Left lobe of liver (tissue), 2 donors: ENCODE measurements at regions not wholly inside any gene's neighbourhood (a gene's known extent, or its start where the extent isn't known, plus 50 kb on each side); places are given as distances from the start of the nearest gene placed in this dataset.
A peak's percentile ranks its signal among the peaks of the same experiment; 100 is the strongest.

Experiments
- ATAC-seq: fragments of 200-7000 bp; cut with Tn5 transposase; one replicate; pipeline ENCODE4 v1.9.1; 2020; ENCODE audit warnings: mild to moderate bottlenecking, moderate library complexity
- DNase-seq: peaks from one replicate; pipeline ENCODE4 v3.0.0-alpha.2; 2020; ENCODE audit warnings: low spot score
- donor health status: DM: no; HTN: no; CAD: no; lungs with moderate emphysema.
- donor health status: DM: no; HTN: yes; CAD: no.

- ATAC-seq (no peak), DNase-seq (no peak)
These were observed 84.6 kb upstream of the DPYD start for GRCh38 chr1:98005326-98006010.

- peak; percentile 25 for ATAC-seq
- no peak for DNase-seq
These were observed 82.6 kb upstream of the DPYD start for GRCh38 chr1:98003442-98003841.

GRCh38 chr1:98002288-98002687 is 81.5 kb upstream of the DPYD start:
- ATAC-seq, result no peak

DNA sequence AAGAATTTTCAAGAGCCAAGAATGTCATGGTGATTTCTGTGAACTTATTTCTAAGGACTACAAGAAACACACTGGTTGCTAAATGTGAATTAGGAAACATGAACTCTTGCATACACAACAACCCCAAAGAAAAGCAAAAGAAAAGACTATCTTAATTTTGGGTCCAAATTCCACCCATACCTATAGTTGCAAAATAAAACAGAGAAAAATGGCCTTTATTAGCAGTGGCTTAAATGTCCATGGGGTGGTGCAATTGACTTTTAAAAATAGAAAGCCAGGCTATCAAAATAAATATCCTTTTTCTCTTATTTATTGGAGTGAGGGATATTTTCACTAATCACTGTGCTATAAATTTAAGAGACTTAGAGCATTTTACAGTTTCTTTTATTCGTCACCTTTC is 80.9 kb upstream of the DPYD start:
- ATAC-seq (no peak), DNase-seq (no peak)

More at GRCh38 chr1:98002288-98002687, 81.5 kb upstream of the DPYD start:
- DNase-seq, result no peak

DNA sequence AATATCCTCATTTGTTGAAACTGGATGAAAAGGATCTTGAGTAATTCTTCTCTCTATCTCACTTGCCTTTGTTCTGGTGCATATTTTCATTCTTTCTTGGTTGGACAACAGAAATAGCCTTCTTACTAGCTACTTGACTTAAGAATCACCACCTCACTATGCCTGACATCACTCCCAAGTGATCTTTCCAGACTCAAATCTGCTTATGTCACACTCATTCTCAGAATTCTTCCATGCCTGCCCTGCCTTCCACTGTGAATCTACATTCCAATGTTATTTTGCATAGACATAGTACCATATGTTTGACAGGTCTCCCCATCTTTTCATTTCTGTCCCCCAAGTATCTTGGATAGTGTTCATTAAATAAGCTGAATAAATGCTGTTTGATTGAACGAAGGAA is 78.5 kb upstream of the DPYD start:
- ATAC-seq (no peak), DNase-seq (no peak)

- ATAC-seq (no peak), DNase-seq (no peak)
These were observed 76.0 kb upstream of the DPYD start for GRCh38 chr1:97996880-97997279.

DNA sequence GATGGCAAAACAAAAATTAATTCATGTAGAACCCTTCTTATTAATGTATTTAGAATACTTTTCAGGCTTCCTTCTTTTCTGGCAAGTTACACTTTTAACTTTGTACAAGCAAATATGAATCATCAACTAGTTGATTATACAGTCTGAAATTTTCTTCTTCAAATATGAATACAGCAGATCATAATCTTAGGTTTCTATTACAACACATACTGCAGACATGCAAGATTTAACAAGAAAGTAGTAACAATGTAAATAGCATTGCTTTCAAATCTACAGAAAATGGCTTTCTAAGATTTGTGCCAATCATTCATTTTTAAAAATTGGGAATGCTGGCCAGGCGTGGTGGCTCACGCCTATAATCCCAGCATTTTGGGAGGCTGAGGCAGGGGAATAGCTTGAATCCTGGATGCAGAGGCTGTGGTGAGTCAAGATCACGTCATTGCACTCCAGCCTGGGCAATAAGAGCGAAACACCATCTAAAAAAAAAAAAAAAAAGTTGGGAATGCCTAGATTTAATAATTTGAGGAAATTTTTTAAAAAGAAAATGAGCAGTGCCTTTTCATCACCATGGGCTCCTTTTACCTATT is 68.4 kb upstream of the DPYD start:
- ATAC-seq (no peak), DNase-seq (no peak)

GRCh38 chr1:97986041-97987005 is 65.5 kb upstream of the DPYD start:
- no peak for DNase-seq
- no peak for ATAC-seq

GRCh38 chr1:97983126-97983525 is 62.3 kb upstream of the DPYD start:
- ATAC-seq, result no peak
- DNase-seq, result no peak

DNA sequence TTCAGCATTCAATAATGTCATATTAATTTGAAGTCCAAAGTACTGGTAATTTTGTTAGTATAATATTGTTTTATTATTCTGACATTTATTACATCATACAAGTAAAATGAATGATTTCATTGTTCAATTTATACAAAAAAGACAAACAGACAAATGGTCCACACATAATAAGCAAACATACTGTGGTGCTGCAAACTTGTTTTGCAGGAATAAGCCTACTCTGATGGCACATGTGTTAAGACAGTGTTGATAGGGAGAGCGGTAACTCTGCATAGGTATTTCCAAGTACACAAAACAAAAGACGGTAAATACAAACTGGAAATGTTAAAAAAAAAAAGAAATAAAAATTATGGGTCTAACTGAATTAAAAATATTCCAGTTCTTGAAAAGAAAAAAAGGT is 59.7 kb upstream of the DPYD start:
- ATAC-seq, result no peak
- DNase-seq, result no peak

GRCh38 chr1:97976801-97977200 is 56.0 kb upstream of the DPYD start:
- ATAC-seq, result no peak
- no peak for DNase-seq
